Activated CD4-positive, alpha-beta memory T cell treated with anti-CD3 and anti-CD28 coated beads, Interleukin-2, amount 10 ng/mL, durations not matched to agents 7 days and 5 days (primary cell): ENCODE measurements at regions not wholly inside any gene's neighbourhood (a gene's known extent, or its start where the extent isn't known, plus 50 kb on each side); places are given as distances from the start of the nearest gene placed in this dataset.

ENCODE experiments used
- CTCF ChIA-PET: fragments of 350-600 bp; sonication (Branson Sonifier 250); formaldehyde crosslinking; loops from one replicate; lab custom pipeline; 2021; ENCODE audit warnings: antibody characterized with exemption, inconsistent platforms; lab: Charles Lee
- POLR2A ChIA-PET: fragments of 350-600 bp; sonication (Branson Sonifier 250); formaldehyde crosslinking; loops from one replicate; lab custom pipeline; 2021; ENCODE audit warnings: antibody characterized with exemption; lab: Charles Lee
- DNase-seq: peaks from one replicate; pipeline ENCODE4 v3.0.0-alpha.2; 2020
- H3K27ac Mint-ChIP-seq: one replicate; pipeline ENCODE4 v1.8.0; 2021; ENCODE audit warnings: mild to moderate bottlenecking, mixed read lengths
- H3K27me3 Mint-ChIP-seq: one replicate; pipeline ENCODE4 v1.8.0; 2021; ENCODE audit warnings: mixed read lengths
- H3K36me3 Mint-ChIP-seq: one replicate; pipeline ENCODE4 v1.8.0; 2021; ENCODE audit warnings: low read depth, mixed read lengths
- H3K4me1 Mint-ChIP-seq: one replicate; pipeline ENCODE4 v1.8.0; 2021; ENCODE audit warnings: mixed read lengths
- H3K4me3 Mint-ChIP-seq: one replicate; pipeline ENCODE4 v1.8.0; 2021; ENCODE audit warnings: mild to moderate bottlenecking, mixed read lengths
- H3K9me3 Mint-ChIP-seq: one replicate; pipeline ENCODE4 v1.8.0; 2021; ENCODE audit warnings: mixed read lengths

GRCh38 chr13:64397701-64398100 is 2832.4 kb downstream of the PCDH9 start:
- ChIA-PET CTCF (no interaction called here), POLR2A (no interaction called here)
- H3K27me3 Mint-ChIP-seq, result no peaks in the 10 kb centered on the region
- H3K4me3 Mint-ChIP-seq, result no peak overlapping the region
- no peak for DNase-seq
- no peaks in the 10 kb centered on the region for H3K36me3 Mint-ChIP-seq
- H3K4me1 Mint-ChIP-seq, result no peaks in the 10 kb centered on the region
- no peaks in the 10 kb centered on the region for H3K9me3 Mint-ChIP-seq
- no peak overlapping the region for H3K27ac Mint-ChIP-seq

- H3K27ac Mint-ChIP-seq, result no peak overlapping the region
- H3K4me3 Mint-ChIP-seq, result no peak overlapping the region
- ChIA-PET POLR2A (no interaction called here), CTCF (no interaction called here)
- no peak for DNase-seq
- no peaks in the 10 kb centered on the region for H3K4me1 Mint-ChIP-seq
- no peaks in the 10 kb centered on the region for H3K36me3 Mint-ChIP-seq
- peaks cover 26% of the 10 kb centered on the region for H3K9me3 Mint-ChIP-seq
- H3K27me3 Mint-ChIP-seq, result no peaks in the 10 kb centered on the region
Measured at GRCh38 chr13:64377606-64378005, 2852.5 kb downstream of the PCDH9 start.

GRCh38 chr13:64371461-64371860 is 2858.7 kb downstream of the PCDH9 start:
- no peaks in the 10 kb centered on the region for H3K36me3 Mint-ChIP-seq
- ChIA-PET POLR2A (no interaction called here), CTCF (no interaction called here)
- no peak overlapping the region for H3K27ac Mint-ChIP-seq
- no peaks in the 10 kb centered on the region for H3K27me3 Mint-ChIP-seq
- no peaks in the 10 kb centered on the region for H3K4me1 Mint-ChIP-seq
- peaks cover 34% of the 10 kb centered on the region for H3K9me3 Mint-ChIP-seq
- DNase-seq, result no peak
- no peak overlapping the region for H3K4me3 Mint-ChIP-seq

- peaks cover 36% of the 10 kb centered on the region for H3K9me3 Mint-ChIP-seq
- no peak for DNase-seq
- H3K27me3 Mint-ChIP-seq, result no peaks in the 10 kb centered on the region
- no peaks in the 10 kb centered on the region for H3K4me1 Mint-ChIP-seq
- H3K27ac Mint-ChIP-seq, result no peak overlapping the region
- ChIA-PET CTCF (no interaction called here), POLR2A (no interaction called here)
- H3K4me3 Mint-ChIP-seq, result no peak overlapping the region
- no peaks in the 10 kb centered on the region for H3K36me3 Mint-ChIP-seq
Measured at GRCh38 chr13:64371045-64371444, 2859.1 kb downstream of the PCDH9 start.

GRCh38 chr13:64369121-64369520 is 2861.0 kb downstream of the PCDH9 start:
- CTCF ChIA-PET, result no interaction called here
- no peak overlapping the region for H3K27ac Mint-ChIP-seq
- no peaks in the 10 kb centered on the region for H3K4me1 Mint-ChIP-seq
- no peaks in the 10 kb centered on the region for H3K27me3 Mint-ChIP-seq
- DNase-seq, result no peak
- POLR2A ChIA-PET, result no interaction called here
- peaks cover 31% of the 10 kb centered on the region for H3K9me3 Mint-ChIP-seq
- H3K4me3 Mint-ChIP-seq, result no peak overlapping the region
- H3K36me3 Mint-ChIP-seq, result no peaks in the 10 kb centered on the region

GRCh38 chr13:64362564-64362963 is 2867.6 kb downstream of the PCDH9 start:
- CTCF ChIA-PET, result no interaction called here
- POLR2A ChIA-PET, result no interaction called here
- Mint-ChIP-seq H3K9me3 (peaks cover 14% of the 10 kb centered on the region), H3K4me3 (no peak overlapping the region), H3K4me1 (no peaks in the 10 kb centered on the region), H3K36me3 (no peaks in the 10 kb centered on the region), H3K27me3 (no peaks in the 10 kb centered on the region), H3K27ac (no peak overlapping the region)
- DNase-seq, result no peak

GRCh38 chr13:64347664-64348063 is 2882.5 kb downstream of the PCDH9 start:
- POLR2A ChIA-PET, result no interaction called here

GRCh38 chr13:64339373-64340063 is 2890.6 kb downstream of the PCDH9 start:
- H3K4me1 Mint-ChIP-seq, result no peaks in the 10 kb centered on the region
- H3K36me3 Mint-ChIP-seq, result no peaks in the 10 kb centered on the region
- H3K27me3 Mint-ChIP-seq, result no peaks in the 10 kb centered on the region
- ChIA-PET CTCF (no interaction called here), POLR2A (no interaction called here)
- no peak overlapping the region for H3K4me3 Mint-ChIP-seq
- no peak for DNase-seq
- H3K9me3 Mint-ChIP-seq, result peaks cover 2% of the 10 kb centered on the region
- no peak overlapping the region for H3K27ac Mint-ChIP-seq

More at GRCh38 chr13:64347664-64348063, 2882.5 kb downstream of the PCDH9 start:
- DNase-seq, result no peak
- Mint-ChIP-seq H3K9me3 (peaks cover 2% of the 10 kb centered on the region), H3K4me1 (no peaks in the 10 kb centered on the region), H3K36me3 (no peaks in the 10 kb centered on the region), H3K4me3 (no peak overlapping the region), H3K27me3 (no peaks in the 10 kb centered on the region), H3K27ac (no peak overlapping the region)
- CTCF ChIA-PET, result no interaction called here

- no peak overlapping the region for H3K27ac Mint-ChIP-seq
- ChIA-PET POLR2A (no interaction called here), CTCF (no interaction called here)
- DNase-seq, result no peak
- no peaks in the 10 kb centered on the region for H3K4me1 Mint-ChIP-seq
- H3K36me3 Mint-ChIP-seq, result no peaks in the 10 kb centered on the region
- no peaks in the 10 kb centered on the region for H3K27me3 Mint-ChIP-seq
- peaks cover 5% of the 10 kb centered on the region for H3K9me3 Mint-ChIP-seq
- H3K4me3 Mint-ChIP-seq, result no peak overlapping the region
Measured at GRCh38 chr13:64338671-64339070, 2891.5 kb downstream of the PCDH9 start.

- Mint-ChIP-seq H3K4me3 (no peak overlapping the region), H3K27me3 (no peaks in the 10 kb centered on the region), H3K4me1 (no peaks in the 10 kb centered on the region), H3K36me3 (no peaks in the 10 kb centered on the region), H3K27ac (no peak overlapping the region), H3K9me3 (peaks cover 10% of the 10 kb centered on the region)
- DNase-seq, result no peak
- POLR2A ChIA-PET, result no interaction called here
- CTCF ChIA-PET, result no interaction called here
Measured at GRCh38 chr13:64333888-64334287, 2896.2 kb downstream of the PCDH9 start.

GRCh38 chr13:64332048-64332447 is 2898.1 kb downstream of the PCDH9 start:
- Mint-ChIP-seq H3K36me3 (no peaks in the 10 kb centered on the region), H3K9me3 (peaks cover 12% of the 10 kb centered on the region), H3K27ac (no peak overlapping the region), H3K27me3 (no peaks in the 10 kb centered on the region), H3K4me3 (no peak overlapping the region), H3K4me1 (no peaks in the 10 kb centered on the region)
- DNase-seq, result no peak
- CTCF ChIA-PET, result no interaction called here
- POLR2A ChIA-PET, result no interaction called here

GRCh38 chr13:64327505-64328194 is 2902.5 kb downstream of the PCDH9 start:
- ChIA-PET POLR2A (no interaction called here), CTCF (no interaction called here)
- Mint-ChIP-seq H3K36me3 (no peaks in the 10 kb centered on the region), H3K9me3 (peaks cover 5% of the 10 kb centered on the region), H3K27me3 (no peaks in the 10 kb centered on the region), H3K4me3 (no peak overlapping the region), H3K4me1 (no peaks in the 10 kb centered on the region), H3K27ac (no peak overlapping the region)
- DNase-seq, result no peak

GRCh38 chr13:64314331-64314730 is 2898.7 kb upstream of the PCDH20 start:
- no peaks in the 10 kb centered on the region for H3K36me3 Mint-ChIP-seq
- no peaks in the 10 kb centered on the region for H3K4me1 Mint-ChIP-seq
- ChIA-PET POLR2A (no interaction called here), CTCF (no interaction called here)
- peaks cover 8% of the 10 kb centered on the region for H3K9me3 Mint-ChIP-seq
- DNase-seq, result no peak
- H3K27me3 Mint-ChIP-seq, result no peaks in the 10 kb centered on the region
- no peak overlapping the region for H3K27ac Mint-ChIP-seq
- H3K4me3 Mint-ChIP-seq, result no peak overlapping the region

- Mint-ChIP-seq H3K9me3 (peaks cover 11% of the 10 kb centered on the region), H3K4me3 (no peak overlapping the region), H3K27ac (no peak overlapping the region), H3K36me3 (no peaks in the 10 kb centered on the region), H3K27me3 (no peaks in the 10 kb centered on the region), H3K4me1 (no peaks in the 10 kb centered on the region)
- no peak for DNase-seq
- ChIA-PET POLR2A (no interaction called here), CTCF (no interaction called here)
Measured at GRCh38 chr13:64311948-64312347, 2896.3 kb upstream of the PCDH20 start.
